T-helper 22 cell (primary cell): ENCODE measurements at regions not wholly inside any gene's neighbourhood (a gene's known extent, or its start where the extent isn't known, plus 50 kb on each side); places are given as distances from the start of the nearest gene placed in this dataset.

Experiments used
- DNase-seq: peaks from one replicate; pipeline ENCODE4 v3.0.0-alpha.2; 2020; ENCODE audit warnings: low read depth

- no peak for DNase-seq
These were observed 87.6 kb upstream of the ANKRD55 start for GRCh38 chr5:56320686-56321085.

- no peak for DNase-seq
These were observed 86.5 kb upstream of the ANKRD55 start for GRCh38 chr5:56319526-56320181.

- no peak for DNase-seq
These were observed 84.9 kb upstream of the ANKRD55 start for GRCh38 chr5:56317923-56318561.

DNA sequence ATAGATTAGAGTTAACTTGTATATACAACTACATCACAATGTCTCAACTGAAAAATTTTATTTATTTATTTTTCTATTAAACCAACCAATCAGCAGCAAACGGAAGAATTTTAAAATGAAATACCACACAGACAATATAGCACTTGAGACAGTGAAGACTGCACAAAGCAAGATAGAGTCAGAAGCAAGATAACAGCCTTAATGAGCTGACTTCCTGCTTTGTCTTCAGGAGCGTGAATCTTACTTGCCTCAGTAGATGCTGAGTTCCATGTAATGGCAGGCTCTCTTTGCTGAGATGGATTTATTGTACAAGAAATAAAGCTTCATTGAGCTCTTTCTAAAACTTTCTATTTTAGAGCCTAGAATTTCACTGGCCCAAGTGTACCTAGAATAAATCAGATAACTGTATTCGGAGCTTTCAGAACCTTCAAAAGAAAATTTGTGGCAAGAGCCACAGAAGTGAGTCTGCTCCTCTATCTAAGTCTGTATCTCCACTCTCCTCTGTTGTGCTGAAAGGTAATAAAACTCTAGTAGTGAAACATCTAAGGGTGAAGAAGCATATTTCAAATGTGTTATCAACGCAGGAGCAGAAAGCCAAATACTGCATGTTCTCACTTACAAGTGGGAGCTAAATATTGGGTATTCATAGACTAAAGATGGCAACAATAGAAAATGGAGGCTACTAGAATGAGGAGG lies 83.3 kb upstream of the ANKRD55 start:
- no peak for DNase-seq

GRCh38 chr5:56314529-56314928 lies 81.4 kb upstream of the ANKRD55 start:
- DNase-seq: no peak

DNA sequence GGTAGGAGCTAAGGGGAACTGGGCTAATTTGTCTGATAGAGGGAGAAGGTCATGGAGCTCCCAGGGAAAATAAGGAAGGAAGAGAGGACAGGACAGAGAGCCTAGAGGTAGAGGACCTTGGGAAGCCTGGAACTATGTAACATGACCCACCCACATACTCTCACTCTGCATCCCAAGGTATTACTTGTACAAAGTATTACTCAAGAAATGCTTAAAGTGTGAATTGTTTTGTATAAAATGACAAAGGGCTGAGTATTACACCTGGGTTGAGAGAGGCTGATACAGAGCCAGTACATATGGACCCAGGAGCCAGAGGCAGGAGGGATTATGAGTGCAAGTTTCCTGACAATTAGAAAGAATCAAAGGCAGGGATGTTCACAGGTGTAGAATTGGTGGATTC lies 80.5 kb upstream of the ANKRD55 start:
- no peak for DNase-seq

DNA sequence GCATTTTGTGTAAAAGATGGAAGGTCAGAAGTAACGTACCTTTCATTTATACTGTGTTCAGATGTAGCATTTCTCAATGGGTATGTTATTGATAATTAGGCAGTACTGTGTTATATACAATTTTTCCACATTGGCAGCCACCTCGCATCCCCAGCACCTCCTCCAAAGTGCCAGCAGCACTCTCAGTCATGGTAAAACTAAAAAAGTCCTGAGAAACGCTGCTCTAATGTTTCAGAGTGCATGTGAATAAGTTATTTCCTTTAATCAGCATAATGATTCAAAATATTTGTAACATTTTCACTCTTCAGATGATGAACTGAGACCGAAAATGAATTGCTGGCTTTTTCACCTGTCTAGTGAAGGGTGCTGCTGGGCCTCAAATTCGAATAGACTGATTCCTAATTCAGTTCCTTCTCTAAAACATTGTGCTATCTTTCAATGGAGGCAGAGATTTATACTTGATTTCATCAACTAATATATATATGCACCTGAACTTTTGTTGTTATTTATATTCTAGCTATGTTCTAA lies 79.9 kb upstream of the ANKRD55 start:
- no peak for DNase-seq

DNA sequence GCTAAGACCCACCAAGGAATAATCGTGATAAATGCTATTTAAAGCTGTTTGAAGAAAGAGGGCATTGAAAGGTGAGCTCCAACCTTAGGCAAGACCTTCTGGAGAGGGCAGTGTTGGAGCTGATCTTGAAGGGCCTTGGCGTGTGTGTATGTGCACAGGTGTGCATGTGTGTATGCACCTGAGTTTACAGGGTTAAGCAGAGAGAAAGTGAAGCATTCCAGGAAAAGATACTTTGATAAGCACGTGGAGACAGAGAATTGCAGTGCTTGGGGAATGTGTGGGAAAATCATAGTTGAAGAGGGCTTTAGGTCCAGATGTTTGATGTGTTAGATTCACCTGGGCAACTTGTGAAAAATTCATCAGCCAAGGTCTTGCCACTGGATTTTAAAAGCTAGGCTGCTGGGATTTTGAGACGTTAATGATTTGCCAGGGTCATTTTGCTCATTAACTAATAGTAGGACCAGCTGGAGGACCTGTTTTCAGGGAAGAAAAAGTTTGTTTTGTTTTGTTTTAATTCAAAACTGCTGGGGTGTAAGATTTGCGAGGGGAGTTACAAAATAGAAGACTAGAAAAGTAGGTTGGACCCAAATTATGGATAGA lies 78.3 kb upstream of the ANKRD55 start:
- no peak for DNase-seq

DNA sequence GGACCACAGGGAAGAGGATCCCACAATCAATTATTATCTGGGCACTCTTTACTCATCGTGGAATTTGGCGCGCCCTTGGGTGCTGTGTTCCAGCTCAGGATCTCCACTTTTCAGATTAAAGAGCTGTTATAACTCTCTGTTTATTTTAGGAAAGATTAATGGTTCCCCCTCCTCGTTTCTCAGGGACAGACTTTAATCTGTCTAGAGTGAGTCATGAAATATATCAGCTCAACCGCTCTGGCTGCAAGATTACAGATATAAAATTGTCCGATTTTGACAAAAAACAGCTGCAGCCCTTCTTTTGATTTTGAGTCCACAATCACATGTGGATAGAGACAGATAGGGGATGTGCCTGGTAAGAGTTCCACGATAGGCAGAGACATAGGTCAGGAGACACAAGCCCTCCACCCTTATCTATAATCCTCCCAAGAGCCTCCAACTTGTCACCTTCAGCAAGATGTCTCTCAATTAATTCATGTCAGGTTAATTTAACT lies 77.6 kb upstream of the ANKRD55 start:
- DNase-seq: no peak

DNA sequence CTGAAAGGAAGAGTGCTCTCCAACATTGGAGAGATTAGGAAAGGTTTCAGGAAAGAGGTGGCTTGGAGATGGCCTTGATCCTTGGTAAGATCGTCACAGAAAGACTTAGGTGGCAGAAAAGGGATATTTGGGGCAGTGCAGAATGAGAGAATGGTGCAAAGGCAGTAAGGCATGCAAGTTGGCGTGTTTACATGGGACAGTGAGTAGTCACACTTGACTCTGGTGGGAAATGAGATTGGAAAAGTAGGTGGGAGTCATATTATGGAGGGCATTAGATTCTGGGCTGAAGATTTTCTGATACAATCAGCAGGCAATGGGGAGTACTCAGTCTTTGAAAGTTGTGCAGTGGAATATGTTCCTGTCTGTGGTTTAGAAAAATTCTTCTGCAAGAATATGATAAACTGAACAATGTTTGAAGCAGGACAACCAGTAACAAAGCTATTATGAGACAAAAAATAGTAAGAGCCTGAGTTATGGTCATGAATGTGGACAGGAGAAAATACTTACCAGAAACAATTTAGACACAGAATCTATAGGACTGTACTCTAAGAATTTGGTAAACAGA lies 76.2 kb upstream of the ANKRD55 start:
- no peak for DNase-seq

GRCh38 chr5:56307714-56308333 lies 74.7 kb upstream of the ANKRD55 start:
- no peak for DNase-seq

- no peak for DNase-seq
These were observed 73.5 kb upstream of the ANKRD55 start for GRCh38 chr5:56306433-56307150.

GRCh38 chr5:56305001-56305950 lies 72.1 kb upstream of the ANKRD55 start:
- DNase-seq: no peak

GRCh38 chr5:56303511-56303910 lies 70.4 kb upstream of the ANKRD55 start:
- DNase-seq: no peak

- no peak for DNase-seq
These were observed 68.9 kb upstream of the ANKRD55 start for GRCh38 chr5:56302027-56302426.

- no peak for DNase-seq
These were observed 67.9 kb upstream of the ANKRD55 start for GRCh38 chr5:56301069-56301468.

GRCh38 chr5:56299212-56299611 lies 66.1 kb upstream of the ANKRD55 start:
- DNase-seq: no peak

DNA sequence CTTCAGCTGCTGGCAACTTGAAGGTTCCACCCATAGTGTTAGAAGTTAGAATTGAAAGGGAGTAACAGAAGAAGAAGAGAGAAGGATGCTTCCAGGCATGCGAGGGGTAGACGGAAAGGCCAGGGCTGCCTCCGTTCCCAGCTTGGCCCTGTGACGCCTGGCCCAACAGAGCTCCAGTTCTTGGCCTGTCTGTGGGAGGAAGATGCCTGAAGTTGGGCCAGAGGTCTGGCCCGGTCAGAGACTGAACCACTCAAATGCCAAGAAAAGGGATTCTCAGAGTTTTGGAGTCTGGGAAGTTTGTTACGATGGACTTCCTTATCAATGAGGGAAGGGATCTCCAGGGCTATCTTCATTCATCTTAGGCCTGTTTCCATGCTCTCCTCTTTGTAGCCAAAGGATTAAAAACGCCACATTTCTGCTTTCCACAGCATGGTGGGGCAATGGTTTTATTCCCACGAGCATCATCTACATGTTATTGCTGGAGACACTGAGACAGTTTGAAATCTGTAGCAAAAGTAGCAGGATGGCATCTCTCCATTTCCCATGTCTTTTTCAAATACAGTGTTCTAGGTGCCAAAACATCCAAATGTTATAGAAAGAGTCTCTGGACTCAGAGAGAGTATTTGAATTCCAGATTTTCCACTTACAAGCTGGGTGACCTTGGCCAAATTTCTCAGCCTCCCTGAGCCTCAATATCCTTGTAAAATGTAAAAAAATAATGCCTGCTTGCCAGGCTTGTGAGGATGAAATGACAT lies 65.4 kb upstream of the ANKRD55 start:
- DNase-seq: no peak

- DNase-seq: no peak
These were observed 64.7 kb upstream of the ANKRD55 start for GRCh38 chr5:56297851-56298250.
